ENCODE measurements at regions not wholly inside any gene's neighbourhood (a gene's known extent, or its start where the extent isn't known, plus 50 kb on each side); places are given as distances from the start of the nearest gene placed in this dataset.
"Not testable (repeated sequence)": the region's sequence is repeated elsewhere in the genome, so short reads cannot be mapped to it uniquely, and the experiment has no call there.

DNA sequence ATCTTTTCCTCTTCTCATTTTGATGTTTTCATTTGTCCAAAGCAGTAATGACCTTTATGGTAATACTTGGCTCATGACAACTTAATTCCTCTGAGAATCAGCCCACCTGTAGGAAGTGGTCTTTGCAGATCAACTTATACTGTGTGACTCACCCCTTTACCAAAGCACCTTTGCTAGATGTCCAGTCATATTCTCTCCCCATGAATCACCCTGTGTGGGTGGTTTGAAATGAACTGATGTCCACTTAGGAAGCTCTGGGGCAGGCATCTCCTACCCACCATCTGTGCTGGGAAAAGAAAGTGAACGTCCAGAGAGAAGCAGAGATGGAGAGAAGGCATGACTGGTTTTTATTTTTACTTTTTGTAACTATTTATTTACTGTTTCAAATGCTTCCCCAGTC lies 410.3 kb downstream of the KIF20B start:
- H3K36me3 ChIP-seq (ENCODE audit: low read length), result no peaks in the 10 kb centered on the region
- H3K79me2 ChIP-seq (ENCODE audit: insufficient read depth, low read length), result no peaks in the 10 kb centered on the region
- H4K20me1 ChIP-seq (ENCODE audit: low read depth, low read length), result no peaks in the 10 kb centered on the region
- no peaks in the 10 kb centered on the region for H3K9me2 ChIP-seq (replicated peaks; ENCODE audit: insufficient read depth, low read length)
- H3K27me3 ChIP-seq (ENCODE audit: low read length), result no peaks in the 10 kb centered on the region
- H3K4me2 ChIP-seq (ENCODE audit: low read depth, low read length, poor library complexity, severe bottlenecking), result no peak overlapping the region
- no peaks in the 10 kb centered on the region for H3F3A ChIP-seq (ENCODE audit: insufficient read depth)
- H3K9me3 ChIP-seq (ENCODE audit: insufficient read depth, low read length), result no peaks in the 10 kb centered on the region
- H3K4me3 ChIP-seq (ENCODE audit: insufficient read depth, low read length, poor library complexity, severe bottlenecking), result no peak overlapping the region
- H3K9ac ChIP-seq (ENCODE audit: low read length), result no peak overlapping the region
- TF ChIP-seq EZH2phosphoT487 (conservative IDR thresholded peaks at IDR 0.05; ENCODE audit: low read length), result no peak
- TF ChIP-seq, protein P1, sequence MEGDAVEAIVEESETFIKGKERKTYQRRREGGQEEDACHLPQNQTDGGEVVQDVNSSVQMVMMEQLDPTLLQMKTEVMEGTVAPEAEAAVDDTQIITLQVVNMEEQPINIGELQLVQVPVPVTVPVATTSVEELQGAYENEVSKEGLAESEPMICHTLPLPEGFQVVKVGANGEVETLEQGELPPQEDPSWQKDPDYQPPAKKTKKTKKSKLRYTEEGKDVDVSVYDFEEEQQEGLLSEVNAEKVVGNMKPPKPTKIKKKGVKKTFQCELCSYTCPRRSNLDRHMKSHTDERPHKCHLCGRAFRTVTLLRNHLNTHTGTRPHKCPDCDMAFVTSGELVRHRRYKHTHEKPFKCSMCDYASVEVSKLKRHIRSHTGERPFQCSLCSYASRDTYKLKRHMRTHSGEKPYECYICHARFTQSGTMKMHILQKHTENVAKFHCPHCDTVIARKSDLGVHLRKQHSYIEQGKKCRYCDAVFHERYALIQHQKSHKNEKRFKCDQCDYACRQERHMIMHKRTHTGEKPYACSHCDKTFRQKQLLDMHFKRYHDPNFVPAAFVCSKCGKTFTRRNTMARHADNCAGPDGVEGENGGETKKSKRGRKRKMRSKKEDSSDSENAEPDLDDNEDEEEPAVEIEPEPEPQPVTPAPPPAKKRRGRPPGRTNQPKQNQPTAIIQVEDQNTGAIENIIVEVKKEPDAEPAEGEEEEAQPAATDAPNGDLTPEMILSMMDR (IDR thresholded peaks at IDR 0.05; ENCODE audit: insufficient read depth, low read length, poor library complexity, severe bottlenecking), result no peak
- no peak overlapping the region for H2AFZ ChIP-seq (ENCODE audit: low read depth, low read length, severe bottlenecking)
- H3K27ac ChIP-seq (ENCODE audit: low read depth, low read length), result no peak overlapping the region

DNA sequence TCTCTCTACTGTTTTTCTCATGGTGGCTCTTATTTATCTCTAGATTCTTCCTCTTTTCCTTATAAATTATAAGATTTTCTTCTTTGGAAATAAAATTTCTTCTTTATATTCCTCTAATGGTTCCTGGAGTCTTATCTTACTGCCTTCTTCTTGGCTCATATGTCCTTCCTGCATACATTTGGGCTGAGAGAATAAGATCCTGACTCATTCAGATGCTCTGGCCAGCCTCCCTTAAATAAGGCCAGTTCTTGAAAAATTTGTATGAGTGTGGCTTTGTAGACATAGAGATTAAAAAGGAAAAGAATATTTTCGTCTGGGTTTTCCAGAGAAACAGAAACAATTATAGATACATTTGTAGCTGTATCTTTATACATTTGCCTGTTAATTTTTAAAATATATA lies 411.3 kb downstream of the KIF20B start:
- H3F3A ChIP-seq (ENCODE audit: insufficient read depth), result no peaks in the 10 kb centered on the region
- TF ChIP-seq, protein P1 (IDR thresholded peaks at IDR 0.05; ENCODE audit: insufficient read depth, low read length, poor library complexity, severe bottlenecking), result no peak
- no peak for TF ChIP-seq EZH2phosphoT487 (conservative IDR thresholded peaks at IDR 0.05; ENCODE audit: low read length)
- no peaks in the 10 kb centered on the region for H3K79me2 ChIP-seq (ENCODE audit: insufficient read depth, low read length)
- H3K9me3 ChIP-seq (ENCODE audit: insufficient read depth, low read length), result no peaks in the 10 kb centered on the region
- no peaks in the 10 kb centered on the region for H4K20me1 ChIP-seq (ENCODE audit: low read depth, low read length)
- H2AFZ ChIP-seq (ENCODE audit: low read depth, low read length, severe bottlenecking), result no peak overlapping the region
- H3K36me3 ChIP-seq (ENCODE audit: low read length), result no peaks in the 10 kb centered on the region
- no peaks in the 10 kb centered on the region for H3K9me2 ChIP-seq (replicated peaks; ENCODE audit: insufficient read depth, low read length)
- no peak overlapping the region for H3K4me3 ChIP-seq (ENCODE audit: insufficient read depth, low read length, poor library complexity, severe bottlenecking)
- no peak overlapping the region for H3K27ac ChIP-seq (ENCODE audit: low read depth, low read length)
- H3K27me3 ChIP-seq (ENCODE audit: low read length), result no peaks in the 10 kb centered on the region
- no peak overlapping the region for H3K4me2 ChIP-seq (ENCODE audit: low read depth, low read length, poor library complexity, severe bottlenecking)
- H3K9ac ChIP-seq (ENCODE audit: low read length), result no peak overlapping the region

DNA sequence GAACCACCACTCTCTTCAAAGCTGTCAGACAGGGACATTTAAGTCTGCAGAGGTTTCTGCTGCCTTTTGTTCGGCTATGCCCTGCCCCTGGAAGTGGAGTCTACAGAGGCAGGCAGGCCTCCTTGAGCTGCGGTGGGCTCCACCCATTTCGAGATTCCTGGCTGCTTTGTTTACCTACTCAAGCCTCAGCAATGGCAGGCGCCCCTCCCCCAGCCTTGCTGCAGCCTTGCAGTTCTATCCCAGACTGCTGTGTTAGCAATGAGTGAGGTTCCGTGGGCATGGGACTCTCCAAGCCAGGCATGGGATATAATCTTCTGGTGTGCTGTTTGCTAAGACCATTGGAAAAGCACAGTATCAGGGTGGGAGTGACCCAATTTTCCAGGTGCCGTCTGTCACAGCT lies 417.2 kb downstream of the KIF20B start:
- H3K36me3 ChIP-seq (ENCODE audit: low read length); H3K27me3 ChIP-seq (ENCODE audit: low read length); H3K9me3 ChIP-seq (ENCODE audit: insufficient read depth, low read length); H3K4me2 ChIP-seq (ENCODE audit: low read depth, low read length, poor library complexity, severe bottlenecking); H2AFZ ChIP-seq (ENCODE audit: low read depth, low read length, severe bottlenecking); H3K27ac ChIP-seq (ENCODE audit: low read depth, low read length); H3K9me2 ChIP-seq (replicated peaks; ENCODE audit: insufficient read depth, low read length); H3K4me3 ChIP-seq (ENCODE audit: insufficient read depth, low read length, poor library complexity, severe bottlenecking); H3K79me2 ChIP-seq (ENCODE audit: insufficient read depth, low read length); H3F3A ChIP-seq (ENCODE audit: insufficient read depth); H3K9ac ChIP-seq (ENCODE audit: low read length); H4K20me1 ChIP-seq (ENCODE audit: low read depth, low read length): not testable (repeated sequence)

GRCh38 chr10:90119631-90120280 lies 418.4 kb downstream of the KIF20B start:
- not testable (repeated sequence) for H3K4me2 ChIP-seq (ENCODE audit: low read depth, low read length, poor library complexity, severe bottlenecking); H3K9ac ChIP-seq (ENCODE audit: low read length); H3K4me3 ChIP-seq (ENCODE audit: insufficient read depth, low read length, poor library complexity, severe bottlenecking); H3K27me3 ChIP-seq (ENCODE audit: low read length); H3K79me2 ChIP-seq (ENCODE audit: insufficient read depth, low read length); H3K36me3 ChIP-seq (ENCODE audit: low read length); H3K9me3 ChIP-seq (ENCODE audit: insufficient read depth, low read length); H2AFZ ChIP-seq (ENCODE audit: low read depth, low read length, severe bottlenecking); H3K9me2 ChIP-seq (replicated peaks; ENCODE audit: insufficient read depth, low read length); H3F3A ChIP-seq (ENCODE audit: insufficient read depth); H4K20me1 ChIP-seq (ENCODE audit: low read depth, low read length); H3K27ac ChIP-seq (ENCODE audit: low read depth, low read length)

Measured in SU-DHL-6 (cell line).